WERI-Rb-1 (cell line): ENCODE measurements at regions not wholly inside any gene's neighbourhood (a gene's known extent, or its start where the extent isn't known, plus 50 kb on each side); places are given as distances from the start of the nearest gene placed in this dataset.

ENCODE experiments used
- DNase-seq: peaks from one replicate; pipeline ENCODE4 v3.0.0-alpha.2; 2020
- H3K27ac ChIP-seq: fragments of 250-450 bp; sonication (Bioruptor Pico); 2 replicates; pipeline ENCODE4 v1.5.1; 2020; ENCODE audit warnings: mild to moderate bottlenecking, moderate library complexity
- H3K27me3 ChIP-seq: fragments of 250-450 bp; sonication (Bioruptor Pico); 2 replicates; pipeline ENCODE4 v1.5.1; 2021; ENCODE audit warnings: mild to moderate bottlenecking, low read depth, moderate library complexity; ENCODE audit not compliant: insufficient read depth, severe bottlenecking
- H3K36me3 ChIP-seq: fragments of 250-450 bp; sonication (Bioruptor Pico); 2 replicates; pipeline ENCODE4 v1.5.1; 2020; ENCODE audit warnings: mild to moderate bottlenecking, moderate library complexity
- H3K4me3 ChIP-seq: 2 replicates; pipeline ENCODE4 v1.5.1; 2011; ENCODE audit warnings: low read depth, mild to moderate bottlenecking, control low read depth, low read length
- H3K9me3 ChIP-seq: fragments of 250-450 bp; sonication (Bioruptor Pico); 2 replicates; pipeline ENCODE4 v1.5.1; 2021; ENCODE audit warnings: mild to moderate bottlenecking, moderate library complexity; ENCODE audit not compliant: severe bottlenecking
- TF ChIP-seq, protein P1 (sequence below): IDR thresholded peaks from 2 replicates; pipeline ENCODE4 v1.5.1; 2011; ENCODE audit warnings: low read depth, mild to moderate bottlenecking, control low read depth, inconsistent platforms, low read length

DNA sequence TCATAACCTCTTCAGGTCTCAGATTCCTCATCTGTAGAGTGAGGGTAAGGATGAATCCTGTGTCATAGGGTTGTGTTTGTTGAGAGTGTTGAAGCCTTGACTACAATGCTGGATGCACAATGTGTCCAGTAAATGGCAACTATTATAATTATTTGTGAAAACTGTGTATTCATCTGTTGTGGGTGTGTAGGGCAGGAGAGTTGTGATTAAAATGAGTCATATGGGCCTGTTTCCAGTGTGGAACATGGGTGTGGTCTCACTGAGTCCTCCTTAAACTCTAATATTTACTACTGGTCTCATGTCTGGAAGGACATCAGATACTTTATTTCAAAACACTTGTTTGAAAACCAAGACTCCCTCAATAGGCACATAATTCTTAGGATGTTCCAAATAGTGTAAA lies 208.5 kb upstream of the CASK start:
- no peak for DNase-seq
- Histone ChIP-seq H3K4me3 (no peak overlapping the region), H3K36me3 (no peaks in the 10 kb centered on the region), H3K9me3 (no peaks in the 10 kb centered on the region), H3K27ac (no peak overlapping the region), H3K27me3 (no peaks in the 10 kb centered on the region)
- TF ChIP-seq, protein P1, sequence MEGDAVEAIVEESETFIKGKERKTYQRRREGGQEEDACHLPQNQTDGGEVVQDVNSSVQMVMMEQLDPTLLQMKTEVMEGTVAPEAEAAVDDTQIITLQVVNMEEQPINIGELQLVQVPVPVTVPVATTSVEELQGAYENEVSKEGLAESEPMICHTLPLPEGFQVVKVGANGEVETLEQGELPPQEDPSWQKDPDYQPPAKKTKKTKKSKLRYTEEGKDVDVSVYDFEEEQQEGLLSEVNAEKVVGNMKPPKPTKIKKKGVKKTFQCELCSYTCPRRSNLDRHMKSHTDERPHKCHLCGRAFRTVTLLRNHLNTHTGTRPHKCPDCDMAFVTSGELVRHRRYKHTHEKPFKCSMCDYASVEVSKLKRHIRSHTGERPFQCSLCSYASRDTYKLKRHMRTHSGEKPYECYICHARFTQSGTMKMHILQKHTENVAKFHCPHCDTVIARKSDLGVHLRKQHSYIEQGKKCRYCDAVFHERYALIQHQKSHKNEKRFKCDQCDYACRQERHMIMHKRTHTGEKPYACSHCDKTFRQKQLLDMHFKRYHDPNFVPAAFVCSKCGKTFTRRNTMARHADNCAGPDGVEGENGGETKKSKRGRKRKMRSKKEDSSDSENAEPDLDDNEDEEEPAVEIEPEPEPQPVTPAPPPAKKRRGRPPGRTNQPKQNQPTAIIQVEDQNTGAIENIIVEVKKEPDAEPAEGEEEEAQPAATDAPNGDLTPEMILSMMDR: no peak

DNA sequence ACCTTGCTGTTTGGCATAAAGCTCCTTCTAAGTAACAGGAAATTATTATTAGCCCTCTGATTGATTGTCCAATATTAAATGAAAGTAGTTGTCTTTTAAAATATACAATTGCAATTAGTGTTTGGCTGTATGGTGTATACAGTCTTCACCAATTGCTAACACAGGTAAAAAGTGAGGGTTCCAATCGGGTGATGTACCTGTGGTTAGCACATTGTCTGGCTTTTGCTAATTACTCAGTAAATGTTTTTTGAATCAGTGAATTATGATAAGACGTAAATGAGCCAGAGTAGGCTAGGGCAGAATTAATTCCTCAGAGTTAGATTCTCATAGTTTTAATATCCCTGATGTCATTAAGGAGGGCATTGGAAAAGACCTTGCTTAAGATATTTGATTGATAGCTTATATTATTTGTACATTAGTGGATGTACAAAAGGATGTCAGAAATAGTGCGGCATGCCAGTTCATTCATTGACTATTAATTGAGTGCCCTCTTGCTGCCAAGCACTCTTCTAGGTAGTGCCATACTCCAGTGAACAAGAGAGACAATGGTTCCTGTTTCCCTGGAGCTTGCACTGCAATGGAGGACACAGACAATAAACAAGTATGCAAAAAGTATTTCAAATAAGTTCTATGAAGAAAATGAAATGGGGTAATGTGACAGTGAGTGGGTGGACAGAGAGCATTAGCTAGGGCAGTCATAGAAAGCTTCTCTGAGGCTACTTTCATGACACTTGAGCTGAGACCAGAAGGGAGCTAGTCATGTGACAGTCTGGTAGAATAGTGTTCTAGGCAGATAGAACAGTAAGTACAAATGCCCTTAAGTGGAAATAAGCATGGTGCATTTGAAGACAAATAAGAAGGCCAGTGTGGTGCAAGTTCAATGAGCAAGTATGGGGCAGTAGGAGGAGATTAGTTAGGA lies 205.9 kb upstream of the CASK start:
- no peak overlapping the region for H3K27ac ChIP-seq
- H3K4me3 ChIP-seq: no peak overlapping the region
- DNase-seq: no peak
- TF ChIP-seq, protein P1: no peak
- H3K36me3 ChIP-seq: no peaks in the 10 kb centered on the region
- H3K27me3 ChIP-seq: no peaks in the 10 kb centered on the region
- no peaks in the 10 kb centered on the region for H3K9me3 ChIP-seq

DNA sequence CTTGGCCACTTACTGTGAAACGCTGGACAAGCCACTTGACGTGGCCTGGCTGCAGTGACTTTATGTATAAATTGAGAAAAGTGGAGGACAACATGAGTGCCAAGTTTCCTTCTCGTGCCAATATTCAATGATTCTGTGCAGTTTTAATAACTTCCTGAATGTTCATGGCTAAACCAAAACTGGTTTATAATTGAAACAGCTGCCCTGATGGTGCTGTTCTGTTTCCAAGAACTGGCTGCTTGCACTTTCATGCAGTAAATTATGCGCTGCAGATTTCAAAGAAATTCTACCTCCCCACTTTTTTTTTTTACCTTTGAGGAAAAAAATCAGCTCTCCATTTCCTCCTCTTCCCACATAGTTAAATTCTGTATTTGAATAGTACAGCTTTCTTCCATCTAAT lies 205.2 kb upstream of the CASK start:
- TF ChIP-seq, protein P1: no peak
- Histone ChIP-seq H3K4me3 (no peak overlapping the region), H3K36me3 (no peaks in the 10 kb centered on the region), H3K27ac (no peak overlapping the region), H3K9me3 (no peaks in the 10 kb centered on the region), H3K27me3 (no peaks in the 10 kb centered on the region)
- DNase-seq: no peak

DNA sequence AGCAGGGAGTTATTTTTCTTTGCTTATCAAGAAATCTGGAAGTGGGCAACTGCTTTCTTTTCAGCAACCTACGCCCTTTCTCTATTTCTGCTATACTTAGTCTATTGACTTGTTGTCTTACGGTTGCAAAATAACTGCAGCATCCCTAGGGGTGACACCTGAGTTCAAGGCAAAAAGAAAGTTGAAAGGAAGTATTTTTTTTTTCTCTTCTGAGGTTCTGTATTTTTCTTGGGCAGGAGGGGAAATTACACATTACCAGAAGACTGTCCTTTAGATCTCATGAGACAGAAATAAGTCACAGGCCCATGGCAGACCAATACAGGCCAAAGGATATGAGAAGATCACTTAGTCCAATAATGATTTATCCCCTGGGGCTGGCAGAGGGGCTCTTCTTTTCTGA lies 204.7 kb upstream of the CASK start:
- no peak for DNase-seq
- H3K9me3 ChIP-seq: no peaks in the 10 kb centered on the region
- H3K27me3 ChIP-seq: no peaks in the 10 kb centered on the region
- H3K36me3 ChIP-seq: no peaks in the 10 kb centered on the region
- no peak overlapping the region for H3K4me3 ChIP-seq
- H3K27ac ChIP-seq: no peak overlapping the region
- TF ChIP-seq, protein P1: no peak

DNA sequence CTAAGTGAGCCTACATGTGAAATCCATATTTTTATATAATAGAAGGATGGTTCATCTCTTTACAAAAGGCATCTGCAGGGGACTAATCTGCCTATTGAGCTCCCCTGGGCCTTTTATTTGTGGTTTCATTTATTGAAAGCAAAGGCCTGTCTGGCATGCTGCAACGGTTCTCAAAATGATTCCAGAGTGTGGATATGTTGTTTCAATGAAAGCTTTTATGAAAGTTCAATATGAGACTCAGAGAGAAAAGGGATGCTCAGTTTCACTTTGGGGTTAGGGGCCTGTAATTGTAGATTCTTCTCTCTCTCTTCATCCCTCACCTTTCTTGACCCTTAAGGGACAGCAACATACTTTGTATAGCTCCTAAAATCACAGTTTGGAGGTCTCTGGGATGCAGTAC lies 204.2 kb upstream of the CASK start:
- Histone ChIP-seq H3K9me3 (no peaks in the 10 kb centered on the region), H3K4me3 (no peak overlapping the region), H3K27ac (no peak overlapping the region), H3K27me3 (no peaks in the 10 kb centered on the region), H3K36me3 (no peaks in the 10 kb centered on the region)
- TF ChIP-seq, protein P1: no peak
- DNase-seq: no peak

DNA sequence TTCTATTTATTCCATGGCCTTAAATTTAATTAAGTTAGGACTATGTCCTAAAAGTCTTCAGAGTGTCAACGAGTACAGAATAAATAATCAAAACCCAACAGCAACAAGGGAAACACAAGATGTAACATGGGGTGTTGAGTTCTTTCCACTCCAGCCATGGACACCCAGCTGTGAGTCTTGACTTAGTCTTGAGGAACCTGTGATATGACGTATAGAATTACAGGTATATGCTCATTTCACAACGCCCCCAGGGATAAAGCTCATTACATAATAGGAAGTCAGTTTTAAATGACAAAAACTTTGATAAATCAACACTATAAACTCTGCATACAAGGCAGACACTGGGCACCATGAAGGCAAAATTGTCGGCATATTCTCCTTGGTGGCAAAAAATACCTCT lies 200.0 kb upstream of the CASK start:
- no peak overlapping the region for H3K4me3 ChIP-seq
- H3K27ac ChIP-seq: no peak overlapping the region
- no peak for DNase-seq
- no peaks in the 10 kb centered on the region for H3K36me3 ChIP-seq
- TF ChIP-seq, protein P1: no peak
- no peaks in the 10 kb centered on the region for H3K27me3 ChIP-seq
- H3K9me3 ChIP-seq: no peaks in the 10 kb centered on the region
